Effector CD8-positive, alpha-beta T cell (primary cell): ENCODE measurements at regions not wholly inside any gene's neighbourhood (a gene's known extent, or its start where the extent isn't known, plus 50 kb on each side); places are given as distances from the start of the nearest gene placed in this dataset.

Experiments used
- DNase-seq: peaks from one replicate; lab custom pipeline; 2025; lab: John Stamatoyannopoulos, UW

- no peak for DNase-seq
Measured at GRCh38 chr7:69130396-69130795, 467.9 kb upstream of the AUTS2 start.

- no peak for DNase-seq
Measured at GRCh38 chr7:69134316-69134715, 464.0 kb upstream of the AUTS2 start.

- no peak for DNase-seq
Measured at GRCh38 chr7:69147631-69148030, 450.6 kb upstream of the AUTS2 start.

GRCh38 chr7:69149804-69150782 lies 448.2 kb upstream of the AUTS2 start:
- DNase-seq, result no peak

GRCh38 chr7:69162326-69162725 lies 435.9 kb upstream of the AUTS2 start:
- no peak for DNase-seq

- DNase-seq, result no peak
Measured at GRCh38 chr7:69162931-69163670, 435.2 kb upstream of the AUTS2 start.

- DNase-seq, result no peak
Measured at GRCh38 chr7:69166979-69167516, 431.2 kb upstream of the AUTS2 start.

- no peak for DNase-seq
Measured at GRCh38 chr7:69169386-69169785, 428.9 kb upstream of the AUTS2 start.

- no peak for DNase-seq
Measured at GRCh38 chr7:69172357-69173077, 425.8 kb upstream of the AUTS2 start.

GRCh38 chr7:69173341-69173740 lies 424.9 kb upstream of the AUTS2 start:
- DNase-seq, result no peak

GRCh38 chr7:69173846-69174245 lies 424.4 kb upstream of the AUTS2 start:
- no peak for DNase-seq

GRCh38 chr7:69176841-69177240 lies 421.4 kb upstream of the AUTS2 start:
- no peak for DNase-seq

GRCh38 chr7:69177461-69177861 lies 420.8 kb upstream of the AUTS2 start:
- DNase-seq, result no peak

- DNase-seq, result no peak
Measured at GRCh38 chr7:69177941-69178494, 420.3 kb upstream of the AUTS2 start.

GRCh38 chr7:69180662-69181061 lies 417.6 kb upstream of the AUTS2 start:
- DNase-seq, result no peak

GRCh38 chr7:69182596-69183467 lies 415.4 kb upstream of the AUTS2 start:
- DNase-seq, result no peak

- DNase-seq, result no peak
Measured at GRCh38 chr7:69184339-69184738, 413.9 kb upstream of the AUTS2 start.

- DNase-seq, result no peak
Measured at GRCh38 chr7:69185170-69185569, 413.1 kb upstream of the AUTS2 start.

- DNase-seq, result no peak
Measured at GRCh38 chr7:69186974-69187373, 411.3 kb upstream of the AUTS2 start.

GRCh38 chr7:69187824-69188333 lies 410.4 kb upstream of the AUTS2 start:
- DNase-seq, result no peak

GRCh38 chr7:69189406-69189805 lies 408.9 kb upstream of the AUTS2 start:
- DNase-seq, result no peak
